A673 (cell line): ENCODE measurements at regions not wholly inside any gene's neighbourhood (a gene's known extent, or its start where the extent isn't known, plus 50 kb on each side); places are given as distances from the start of the nearest gene placed in this dataset.

Experiments
- BruUV-seq: library from RNA; stranded (reverse); fragments of 400-500 nt; replicated peaks from 2 replicates; lab custom pipeline; 2021; lab: Mats Ljungman, UMichigan
- CTCF ChIA-PET: fragments of 300-600 bp; sonication (Branson Sonifier 250); formaldehyde crosslinking; loops from one replicate; lab custom pipeline; 2022; ENCODE audit warnings: antibody characterized with exemption; lab: Charles Lee
- POLR2A ChIA-PET: fragments of 300-600 bp; sonication (Branson Sonifier 250); formaldehyde crosslinking; loops from one replicate; lab custom pipeline; 2022; ENCODE audit warnings: antibody characterized with exemption; ENCODE audit not compliant: low non-redundant PET; lab: Charles Lee
- DNase-seq: peaks from one replicate; pipeline ENCODE4 v3.0.0-alpha.2; 2015; ENCODE audit warnings: low spot score
- H3K27ac ChIP-seq: fragments of 200-600 bp; sonication (generic); 2 replicates; pipeline ENCODE4 v1.5.1; 2016; ENCODE audit warnings: mixed run types, low read depth, mild to moderate bottlenecking, mixed read lengths, antibody characterized with exemption, low read length; ENCODE audit not compliant: poor library complexity, severe bottlenecking
- H3K27me3 ChIP-seq: fragments of 200-600 bp; sonication (generic); replicated peaks from 2 replicates; pipeline ENCODE4 v1.6.1; 2017; ENCODE audit warnings: mixed run types, low read depth, mild to moderate bottlenecking, mixed read lengths, antibody characterized with exemption, low read length; ENCODE audit not compliant: insufficient read depth, poor library complexity
- H3K36me3 ChIP-seq: fragments of 200-600 bp; sonication (generic); 2 replicates; pipeline ENCODE4 v1.6.1; 2016; ENCODE audit warnings: mixed run types, mild to moderate bottlenecking, mixed read lengths, antibody characterized with exemption, low read length; ENCODE audit not compliant: insufficient read depth, poor library complexity, severe bottlenecking
- H3K4me1 ChIP-seq: fragments of 200-600 bp; sonication (generic); 2 replicates; pipeline ENCODE4 v1.6.1; 2017; ENCODE audit warnings: mixed run types, mild to moderate bottlenecking, mixed read lengths, antibody characterized with exemption, low read length; ENCODE audit not compliant: insufficient read depth, poor library complexity, severe bottlenecking
- H3K4me3 ChIP-seq: fragments of 200-600 bp; sonication (generic); 2 replicates; pipeline ENCODE4 v1.5.1; 2016; ENCODE audit warnings: low read depth, mixed run types, mild to moderate bottlenecking, mixed read lengths, low read length; ENCODE audit not compliant: poor library complexity, severe bottlenecking
- H3K9me3 ChIP-seq: fragments of 200-600 bp; sonication (generic); 2 replicates; pipeline ENCODE4 v1.6.1; 2016; ENCODE audit warnings: mixed run types, low read depth, mild to moderate bottlenecking, mixed read lengths, antibody characterized with exemption, low read length; ENCODE audit not compliant: poor library complexity, severe bottlenecking
- EZH2 ChIP-seq: fragments of 200-600 bp; sonication (generic); IDR thresholded peaks from 2 replicates; pipeline ENCODE4 v1.6.1; 2017; ENCODE audit warnings: borderline replicate concordance, low read depth, mild to moderate bottlenecking, mixed read lengths, antibody characterized with exemption, low read length; ENCODE audit not compliant: poor library complexity, severe bottlenecking
- intact Hi-C: fragments of 100-400 bp; cut with micrococcal nuclease; formaldehyde crosslinking; loops from one replicate; pipeline ENCODE4 v1.10.0; 2022; ENCODE audit not compliant: unreplicated experiment
- TF ChIP-seq, protein P1 (sequence below): fragments of 300-800, 200-600 bp; sonication (generic); conservative IDR thresholded peaks from 2 replicates; pipeline ENCODE4 v1.5.1; 2017; ENCODE audit warnings: low read depth, mild to moderate bottlenecking, antibody characterized with exemption, low read length, moderate library complexity, mixed read lengths

DNA sequence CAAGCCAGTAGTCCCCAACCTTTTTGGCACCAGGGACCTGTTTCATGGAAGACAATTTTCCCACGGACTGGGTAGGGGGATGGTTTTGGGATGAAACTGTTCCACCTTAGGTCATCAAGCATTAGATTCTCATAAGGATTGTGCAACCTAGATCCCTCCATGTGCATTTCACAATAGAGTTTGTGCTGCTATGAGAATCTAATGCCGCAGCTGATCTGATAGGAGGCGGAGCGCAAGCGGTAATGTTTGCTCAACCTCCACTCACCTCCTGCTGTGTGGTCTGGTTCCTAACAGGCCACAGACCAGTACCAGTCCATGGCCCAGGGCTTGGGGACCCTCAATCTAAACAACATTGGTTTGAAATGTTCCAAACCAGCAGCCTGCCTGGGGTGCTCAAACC is 137.0 kb upstream of the STXBP5 start:
- Histone ChIP-seq H3K4me1 (no peaks in the 10 kb centered on the region), H3K4me3 (no peak overlapping the region), H3K36me3 (no peaks in the 10 kb centered on the region), H3K27ac (no peak overlapping the region), H3K27me3 (no peaks in the 10 kb centered on the region), H3K9me3 (no peaks in the 10 kb centered on the region)
- POLR2A ChIA-PET, result no interaction called here
- intact Hi-C loops, result no loop called here
- CTCF ChIA-PET, result no interaction called here
- no peak for DNase-seq
- TF ChIP-seq, protein P1, sequence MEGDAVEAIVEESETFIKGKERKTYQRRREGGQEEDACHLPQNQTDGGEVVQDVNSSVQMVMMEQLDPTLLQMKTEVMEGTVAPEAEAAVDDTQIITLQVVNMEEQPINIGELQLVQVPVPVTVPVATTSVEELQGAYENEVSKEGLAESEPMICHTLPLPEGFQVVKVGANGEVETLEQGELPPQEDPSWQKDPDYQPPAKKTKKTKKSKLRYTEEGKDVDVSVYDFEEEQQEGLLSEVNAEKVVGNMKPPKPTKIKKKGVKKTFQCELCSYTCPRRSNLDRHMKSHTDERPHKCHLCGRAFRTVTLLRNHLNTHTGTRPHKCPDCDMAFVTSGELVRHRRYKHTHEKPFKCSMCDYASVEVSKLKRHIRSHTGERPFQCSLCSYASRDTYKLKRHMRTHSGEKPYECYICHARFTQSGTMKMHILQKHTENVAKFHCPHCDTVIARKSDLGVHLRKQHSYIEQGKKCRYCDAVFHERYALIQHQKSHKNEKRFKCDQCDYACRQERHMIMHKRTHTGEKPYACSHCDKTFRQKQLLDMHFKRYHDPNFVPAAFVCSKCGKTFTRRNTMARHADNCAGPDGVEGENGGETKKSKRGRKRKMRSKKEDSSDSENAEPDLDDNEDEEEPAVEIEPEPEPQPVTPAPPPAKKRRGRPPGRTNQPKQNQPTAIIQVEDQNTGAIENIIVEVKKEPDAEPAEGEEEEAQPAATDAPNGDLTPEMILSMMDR, result no peak
- no peak for TF ChIP-seq EZH2
- BruUV-seq, result no TSS peak

DNA sequence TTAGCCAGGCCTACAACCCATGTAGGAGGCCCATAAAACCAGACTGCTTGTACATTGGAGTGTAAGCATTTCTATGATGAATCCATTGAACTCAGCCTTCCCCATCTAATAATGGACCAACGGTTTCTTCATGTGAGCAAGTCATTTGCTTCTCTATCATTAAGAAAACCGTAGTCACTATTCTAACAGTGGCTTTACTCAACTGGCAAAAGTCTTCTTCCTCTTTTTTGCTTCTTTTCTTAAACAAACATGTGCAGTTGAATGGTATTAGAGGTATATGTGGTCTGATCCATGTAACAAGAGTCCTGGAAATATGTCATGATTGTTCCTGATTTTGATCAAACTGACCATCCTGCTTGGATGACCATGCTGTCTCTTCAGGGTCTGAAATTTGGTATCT is 132.4 kb upstream of the STXBP5 start:
- no peak for DNase-seq
- no TSS peak for BruUV-seq
- H3K27ac ChIP-seq, result no peak overlapping the region
- H3K4me3 ChIP-seq, result no peak overlapping the region
- POLR2A ChIA-PET, result no interaction called here
- intact Hi-C loops, result no loop called here
- no peak for TF ChIP-seq EZH2
- TF ChIP-seq, protein P1, result no peak
- no peaks in the 10 kb centered on the region for H3K4me1 ChIP-seq
- no peaks in the 10 kb centered on the region for H3K9me3 ChIP-seq
- CTCF ChIA-PET, result no interaction called here
- H3K36me3 ChIP-seq, result no peaks in the 10 kb centered on the region
- no peaks in the 10 kb centered on the region for H3K27me3 ChIP-seq

GRCh38 chr6:147075381-147075780 is 128.8 kb upstream of the STXBP5 start:
- Histone ChIP-seq H3K4me1 (no peaks in the 10 kb centered on the region), H3K4me3 (no peak overlapping the region), H3K27me3 (no peaks in the 10 kb centered on the region), H3K27ac (no peak overlapping the region), H3K9me3 (no peaks in the 10 kb centered on the region), H3K36me3 (no peaks in the 10 kb centered on the region)
- BruUV-seq, result no TSS peak
- ChIA-PET POLR2A (no interaction called here), CTCF (no interaction called here)
- intact Hi-C loops, result no loop called here
- DNase-seq, result no peak
- TF ChIP-seq, protein P1, result no peak
- no peak for TF ChIP-seq EZH2
